ENCODE measurements at regions not wholly inside any gene's neighbourhood (a gene's known extent, or its start where the extent isn't known, plus 50 kb on each side); places are given as distances from the start of the nearest gene placed in this dataset.
"Not testable (repeated sequence)": the region's sequence is repeated elsewhere in the genome, so short reads cannot be mapped to it uniquely, and the experiment has no call there.

- no peak overlapping the region for H3K4me3 Mint-ChIP-seq
- no peaks in the 10 kb centered on the region for H3K27me3 Mint-ChIP-seq (ENCODE audit: low read depth)
- H3K27ac Mint-ChIP-seq, result no peak overlapping the region
- H3K9me3 Mint-ChIP-seq, result no peaks in the 10 kb centered on the region
- peaks cover 39% of the 10 kb centered on the region for H3K4me1 Mint-ChIP-seq (ENCODE audit: low read depth)
- peaks cover 5% of the 10 kb centered on the region for H3K36me3 Mint-ChIP-seq (ENCODE audit: low read depth)
Measured at GRCh38 chr14:71396050-71396677, 488.9 kb downstream of the PCNX1 start.

GRCh38 chr14:71397371-71397770, 490.1 kb downstream of the PCNX1 start:
- H3K27ac Mint-ChIP-seq, result peak overlapping the region; percentile 70
- H3K4me3 Mint-ChIP-seq, result no peak overlapping the region
- peaks cover 39% of the 10 kb centered on the region for H3K4me1 Mint-ChIP-seq (ENCODE audit: low read depth)

GRCh38 chr14:71398450-71398849, 491.2 kb downstream of the PCNX1 start:
- peaks cover 5% of the 10 kb centered on the region for H3K36me3 Mint-ChIP-seq (ENCODE audit: low read depth)
- no peak overlapping the region for H3K4me3 Mint-ChIP-seq
- H3K27me3 Mint-ChIP-seq (ENCODE audit: low read depth), result no peaks in the 10 kb centered on the region
- H3K4me1 Mint-ChIP-seq (ENCODE audit: low read depth), result peaks cover 41% of the 10 kb centered on the region
- H3K9me3 Mint-ChIP-seq, result no peaks in the 10 kb centered on the region
- peak overlapping the region; percentile 91 for H3K27ac Mint-ChIP-seq

More at GRCh38 chr14:71397371-71397770, 490.1 kb downstream of the PCNX1 start:
- Mint-ChIP-seq H3K9me3 (no peaks in the 10 kb centered on the region), H3K36me3 (ENCODE audit: low read depth) (peaks cover 5% of the 10 kb centered on the region), H3K27me3 (ENCODE audit: low read depth) (no peaks in the 10 kb centered on the region)

DNA sequence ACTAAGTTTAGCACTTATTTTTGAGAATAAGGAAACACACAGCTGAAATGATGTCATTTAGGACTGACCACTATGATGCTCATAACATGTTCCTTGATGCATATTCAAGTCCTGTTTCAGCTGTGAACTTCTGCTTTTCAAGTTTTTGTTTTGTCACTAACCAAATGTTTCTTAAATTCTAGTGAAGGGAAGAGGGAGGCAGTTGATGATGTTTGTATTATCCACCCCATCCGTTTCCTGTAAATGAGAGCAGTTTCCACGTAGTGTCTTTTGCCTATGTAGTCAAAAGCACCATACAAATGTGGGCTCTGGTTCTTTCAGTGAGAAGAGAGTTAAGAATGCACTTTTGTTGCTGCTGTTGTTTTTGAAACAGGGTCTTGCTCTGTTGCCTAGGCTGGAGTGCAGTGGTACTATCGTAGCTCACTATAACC, 491.8 kb downstream of the PCNX1 start:
- H3K4me3 Mint-ChIP-seq, result peak overlapping the region; percentile 53
- H3K36me3 Mint-ChIP-seq (ENCODE audit: low read depth), result peaks cover 5% of the 10 kb centered on the region
- H3K4me1 Mint-ChIP-seq (ENCODE audit: low read depth), result peaks cover 44% of the 10 kb centered on the region
- peak overlapping the region; percentile 91 for H3K27ac Mint-ChIP-seq
- H3K9me3 Mint-ChIP-seq, result no peaks in the 10 kb centered on the region
- no peaks in the 10 kb centered on the region for H3K27me3 Mint-ChIP-seq (ENCODE audit: low read depth)

- H3K4me3 Mint-ChIP-seq, result peak overlapping the region; percentile 46
- peaks cover 42% of the 10 kb centered on the region for H3K4me1 Mint-ChIP-seq (ENCODE audit: low read depth)
Measured at GRCh38 chr14:71400871-71401321, 493.6 kb downstream of the PCNX1 start.

DNA sequence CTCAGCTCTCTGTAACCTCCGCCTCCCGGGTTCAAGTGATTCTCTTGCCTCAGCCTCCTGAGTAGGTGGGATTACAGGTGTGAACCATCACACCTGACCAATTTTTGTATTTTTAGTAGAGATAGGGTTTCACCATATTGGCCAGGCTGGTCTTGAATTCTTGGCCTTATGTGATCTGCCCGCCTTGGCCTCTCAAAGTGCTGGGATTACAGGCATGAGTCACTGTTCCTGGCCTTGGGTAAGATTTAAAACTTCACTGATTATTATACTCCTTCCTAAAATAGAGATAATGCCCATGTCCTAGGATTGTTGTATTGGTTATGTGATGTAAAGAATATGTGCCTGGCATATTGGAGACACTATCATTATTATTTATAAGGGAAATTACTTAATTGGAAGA, 495.2 kb downstream of the PCNX1 start:
- not testable (repeated sequence) for H3K27ac Mint-ChIP-seq; H3K27me3 Mint-ChIP-seq (ENCODE audit: low read depth); H3K36me3 Mint-ChIP-seq (ENCODE audit: low read depth); H3K9me3 Mint-ChIP-seq; H3K4me3 Mint-ChIP-seq
- H3K4me1 Mint-ChIP-seq (ENCODE audit: low read depth), result peaks cover 37% of the 10 kb centered on the region

More at GRCh38 chr14:71400871-71401321, 493.6 kb downstream of the PCNX1 start:
- no peaks in the 10 kb centered on the region for H3K9me3 Mint-ChIP-seq
- H3K27me3 Mint-ChIP-seq (ENCODE audit: low read depth), result no peaks in the 10 kb centered on the region
- H3K36me3 Mint-ChIP-seq (ENCODE audit: low read depth), result peaks cover 6% of the 10 kb centered on the region
- peak overlapping the region; percentile 29 for H3K27ac Mint-ChIP-seq

DNA sequence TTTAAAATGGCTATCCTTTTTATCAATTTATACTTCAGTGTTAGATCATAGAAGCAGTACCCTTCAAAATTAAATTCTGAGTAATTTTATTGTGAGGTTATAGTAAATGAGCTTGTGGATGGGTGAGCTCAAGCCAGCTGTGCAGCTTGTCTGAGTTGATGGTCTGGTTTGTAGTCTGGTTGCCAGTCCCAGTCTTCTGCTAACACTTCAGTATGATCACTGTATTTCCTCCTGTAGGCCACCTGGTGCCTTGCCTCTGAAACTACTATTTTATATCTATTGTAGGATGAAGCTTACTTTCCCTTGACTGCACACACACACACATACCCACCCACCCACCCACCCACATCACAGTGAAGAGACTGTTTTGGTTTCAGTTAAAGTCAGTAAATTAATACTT, 496.4 kb downstream of the PCNX1 start:
- Mint-ChIP-seq H3K9me3 (no peaks in the 10 kb centered on the region), H3K4me3 (no peak overlapping the region), H3K4me1 (ENCODE audit: low read depth) (peaks cover 31% of the 10 kb centered on the region), H3K27ac (peak overlapping the region; percentile 37), H3K27me3 (ENCODE audit: low read depth) (no peaks in the 10 kb centered on the region), H3K36me3 (ENCODE audit: low read depth) (peaks cover 4% of the 10 kb centered on the region)

DNA sequence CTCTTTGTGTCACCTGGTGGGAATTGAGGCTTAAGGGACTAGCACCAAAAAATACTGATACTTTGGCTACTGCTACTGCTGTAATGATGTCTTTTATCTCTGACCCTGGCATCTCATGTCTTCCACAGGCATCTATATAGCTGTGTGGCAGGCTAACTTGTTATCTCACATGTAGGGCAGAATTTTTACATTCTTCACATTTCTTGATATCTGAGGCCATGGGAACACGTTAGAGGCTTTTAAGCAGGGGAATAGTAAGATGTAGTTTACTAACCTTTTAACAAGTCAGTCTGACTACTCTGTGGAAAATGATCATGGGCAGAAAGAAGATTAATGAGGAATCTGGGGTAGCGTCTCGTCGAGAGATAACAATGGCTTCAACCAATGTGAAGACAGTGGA, 498.4 kb downstream of the PCNX1 start:
- Mint-ChIP-seq H3K9me3 (no peaks in the 10 kb centered on the region), H3K4me3 (no peak overlapping the region), H3K27ac (no peak overlapping the region), H3K4me1 (ENCODE audit: low read depth) (peaks cover 33% of the 10 kb centered on the region), H3K27me3 (ENCODE audit: low read depth) (no peaks in the 10 kb centered on the region), H3K36me3 (ENCODE audit: low read depth) (peaks cover 4% of the 10 kb centered on the region)

GRCh38 chr14:71408362-71409030, 501.2 kb downstream of the PCNX1 start:
- Mint-ChIP-seq H3K27ac (no peak overlapping the region), H3K27me3 (ENCODE audit: low read depth) (no peaks in the 10 kb centered on the region), H3K4me1 (ENCODE audit: low read depth) (peaks cover 45% of the 10 kb centered on the region), H3K4me3 (no peak overlapping the region), H3K36me3 (ENCODE audit: low read depth) (peaks cover 7% of the 10 kb centered on the region), H3K9me3 (no peaks in the 10 kb centered on the region)

DNA sequence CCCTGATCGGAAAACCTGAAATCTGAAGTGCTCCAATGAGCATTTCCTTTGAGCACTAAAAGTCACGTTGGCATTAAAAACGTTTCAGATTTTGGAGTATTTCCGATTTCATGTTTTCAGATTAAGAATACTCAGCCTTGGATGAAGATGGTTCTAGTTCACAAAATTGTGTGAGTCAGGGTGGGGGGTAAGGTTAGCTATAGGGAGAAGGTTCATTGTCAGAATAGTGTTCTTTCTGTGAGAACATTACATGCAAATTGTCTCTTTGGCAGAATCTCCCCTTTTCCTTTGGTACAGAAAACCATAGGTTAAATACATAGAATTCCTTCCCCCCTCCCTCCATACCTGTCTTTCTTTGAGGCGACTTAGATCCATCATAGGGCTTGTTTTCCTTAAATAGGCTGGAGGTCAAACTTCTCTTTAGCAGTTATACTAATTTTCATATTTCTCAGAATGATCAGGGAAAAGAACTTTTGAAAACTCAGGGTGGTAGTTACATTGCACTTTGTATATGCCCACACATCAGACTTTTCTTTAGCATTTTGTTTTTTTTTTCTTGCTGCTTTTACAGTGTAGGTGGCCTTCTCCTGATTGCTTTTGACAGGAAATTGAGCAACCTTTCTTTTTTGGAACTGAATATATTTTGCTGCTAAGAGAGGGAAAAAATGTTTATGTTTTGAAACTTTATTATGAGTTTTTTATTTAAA, 503.5 kb downstream of the PCNX1 start:
- Mint-ChIP-seq H3K4me1 (ENCODE audit: low read depth) (peaks cover 42% of the 10 kb centered on the region), H3K4me3 (no peak overlapping the region), H3K36me3 (ENCODE audit: low read depth) (peaks cover 9% of the 10 kb centered on the region), H3K9me3 (no peaks in the 10 kb centered on the region), H3K27me3 (ENCODE audit: low read depth) (no peaks in the 10 kb centered on the region), H3K27ac (no peak overlapping the region)

DNA sequence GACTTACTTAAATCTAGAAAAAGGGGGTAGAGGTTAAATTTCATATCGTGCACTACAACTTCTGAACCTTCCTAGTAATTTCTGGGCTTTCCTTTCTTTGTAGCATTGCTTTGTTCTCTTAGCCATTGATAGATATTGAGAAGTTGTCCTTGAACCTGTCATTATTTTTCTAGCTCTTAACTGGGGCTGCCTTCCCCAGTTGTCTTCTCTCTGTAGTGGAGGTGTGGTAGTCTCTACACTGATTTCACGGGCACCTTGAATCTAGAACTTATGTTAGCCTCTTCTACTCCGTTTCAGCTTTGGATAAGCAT, 504.0 kb downstream of the PCNX1 start:
- Mint-ChIP-seq H3K36me3 (ENCODE audit: low read depth) (peaks cover 6% of the 10 kb centered on the region), H3K4me3 (no peak overlapping the region), H3K27me3 (ENCODE audit: low read depth) (no peaks in the 10 kb centered on the region), H3K4me1 (ENCODE audit: low read depth) (peaks cover 40% of the 10 kb centered on the region), H3K9me3 (no peaks in the 10 kb centered on the region), H3K27ac (no peak overlapping the region)

DNA sequence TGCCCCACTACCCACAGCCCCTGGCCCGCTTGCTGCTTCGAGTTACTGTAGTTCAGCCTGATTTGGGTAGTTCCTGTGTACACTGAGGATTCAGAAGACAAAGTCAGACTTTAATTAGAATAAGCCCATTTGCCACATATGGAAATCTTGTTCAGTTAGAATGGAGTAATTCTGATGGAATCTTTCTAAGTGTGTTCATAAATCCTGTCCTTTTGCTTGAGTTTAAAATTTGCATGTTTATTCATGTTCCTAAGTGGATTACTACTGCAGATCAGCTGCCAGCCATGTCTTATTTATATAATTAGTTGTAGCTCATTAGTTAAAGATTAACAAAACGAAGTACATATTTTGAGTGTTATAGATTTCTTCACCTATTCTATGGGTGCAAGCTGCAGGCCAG, 504.5 kb downstream of the PCNX1 start:
- Mint-ChIP-seq H3K4me1 (ENCODE audit: low read depth) (peaks cover 42% of the 10 kb centered on the region), H3K36me3 (ENCODE audit: low read depth) (peaks cover 6% of the 10 kb centered on the region), H3K27me3 (ENCODE audit: low read depth) (no peaks in the 10 kb centered on the region), H3K4me3 (no peak overlapping the region), H3K27ac (no peak overlapping the region), H3K9me3 (no peaks in the 10 kb centered on the region)

DNA sequence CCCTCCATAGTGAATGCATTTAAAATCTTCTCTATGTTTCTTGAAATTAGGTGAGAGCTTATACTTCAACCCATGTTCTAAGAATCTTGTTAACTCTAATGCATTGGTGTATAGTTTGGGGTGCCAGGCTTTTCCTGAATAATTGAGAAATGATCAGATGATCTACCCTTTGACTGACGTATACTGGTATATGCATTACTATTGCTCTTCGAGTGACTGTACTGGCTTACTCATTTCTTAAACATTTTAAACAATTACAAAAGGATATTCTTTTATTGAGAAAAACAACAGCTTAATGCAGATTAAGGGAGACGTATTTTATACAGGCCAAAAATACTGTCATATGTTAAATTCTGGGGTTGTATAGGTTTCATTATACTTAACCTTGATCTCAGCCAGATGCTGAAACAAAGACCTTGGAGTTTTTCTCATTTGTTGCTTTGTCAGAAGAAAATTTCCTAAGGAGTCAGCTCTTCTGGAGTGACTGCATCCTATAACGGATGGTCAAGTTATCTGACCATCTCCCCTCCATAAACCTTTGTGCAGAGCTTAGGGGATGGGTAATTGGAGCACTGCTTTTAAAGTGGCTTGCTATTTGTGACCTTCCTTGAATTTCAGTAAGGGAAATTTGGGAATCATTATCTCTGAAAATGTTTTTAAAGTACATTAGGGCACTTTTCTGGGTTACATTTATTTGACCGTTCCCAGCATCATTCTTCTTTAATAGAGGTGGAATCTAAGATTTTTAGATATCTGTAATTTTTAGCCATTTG, 507.6 kb downstream of the PCNX1 start:
- peaks cover 9% of the 10 kb centered on the region for H3K36me3 Mint-ChIP-seq (ENCODE audit: low read depth)
- H3K4me1 Mint-ChIP-seq (ENCODE audit: low read depth), result peaks cover 31% of the 10 kb centered on the region
- H3K4me3 Mint-ChIP-seq, result no peak overlapping the region
- H3K27ac Mint-ChIP-seq, result no peak overlapping the region
- no peaks in the 10 kb centered on the region for H3K9me3 Mint-ChIP-seq
- no peaks in the 10 kb centered on the region for H3K27me3 Mint-ChIP-seq (ENCODE audit: low read depth)

- H3K4me3 Mint-ChIP-seq, result no peak overlapping the region
- H3K36me3 Mint-ChIP-seq (ENCODE audit: low read depth), result peaks cover 11% of the 10 kb centered on the region
- H3K4me1 Mint-ChIP-seq (ENCODE audit: low read depth), result peaks cover 26% of the 10 kb centered on the region
- no peaks in the 10 kb centered on the region for H3K9me3 Mint-ChIP-seq
- no peaks in the 10 kb centered on the region for H3K27me3 Mint-ChIP-seq (ENCODE audit: low read depth)
- no peak overlapping the region for H3K27ac Mint-ChIP-seq
Measured at GRCh38 chr14:71415404-71415690, 508.1 kb downstream of the PCNX1 start.
